CD4-positive, alpha-beta memory T cell (primary cell): ENCODE measurements at regions not wholly inside any gene's neighbourhood (a gene's known extent, or its start where the extent isn't known, plus 50 kb on each side); places are given as distances from the start of the nearest gene placed in this dataset.
"Not testable (repeated sequence)": the region's sequence is repeated elsewhere in the genome, so short reads cannot be mapped to it uniquely, and the experiment has no call there.

Experiments
- CTCF ChIA-PET: fragments of 350-600 bp; sonication (Branson Sonifier 250); formaldehyde crosslinking; loops from one replicate; lab custom pipeline; 2021; ENCODE audit warnings: inconsistent platforms; ENCODE audit not compliant: partially characterized antibody; lab: Charles Lee
- POLR2A ChIA-PET: fragments of 350-600 bp; sonication (Branson Sonifier 250); formaldehyde crosslinking; loops from one replicate; lab custom pipeline; 2021; ENCODE audit not compliant: partially characterized antibody; lab: Charles Lee
- DNase-seq, 5 donors: peaks; one replicate each; pipeline versions ENCODE4 v3.0.0 to v3.0.0-alpha.2; 2020 to 2022; ENCODE audit warnings: mixed read lengths in 1 of 5
- H3K27ac ChIP-seq: one replicate; pipeline ENCODE4 v1.7.0; 2013; ENCODE audit warnings: low read depth, low read length
- H3K27me3 ChIP-seq: 2 replicates; pipeline ENCODE4 v1.7.0; 2013; ENCODE audit warnings: mild to moderate bottlenecking, low read length, moderate library complexity; ENCODE audit not compliant: insufficient read depth
- H3K36me3 ChIP-seq: 2 replicates; pipeline ENCODE4 v1.7.0; 2013; ENCODE audit warnings: mild to moderate bottlenecking, low read length, moderate library complexity; ENCODE audit not compliant: insufficient read depth
- H3K4me1 ChIP-seq: 2 replicates; pipeline ENCODE4 v1.7.0; 2013; ENCODE audit warnings: mild to moderate bottlenecking, low read length, moderate library complexity; ENCODE audit not compliant: insufficient read depth
- H3K4me3 ChIP-seq, 2 donors: one replicate each; pipeline ENCODE4 v1.7.0; 2013; ENCODE audit warnings: low read length in 2 of 2, mild to moderate bottlenecking in 1 of 2
- H3K9me3 ChIP-seq, 2 donors: one replicate each; pipeline ENCODE4 v1.7.0; 2013; ENCODE audit warnings: low read length in 2 of 2, control low read depth in 1 of 2; ENCODE audit not compliant: control insufficient read depth in 1 of 2
- H3K27ac Mint-ChIP-seq, 7 donors: one replicate each; pipeline ENCODE4 v1.8.0; 2020 to 2021; ENCODE audit warnings: mixed read lengths in 7 of 7, mild to moderate bottlenecking in 6 of 7, inconsistent platforms in 3 of 7, moderate library complexity in 3 of 7
- H3K27me3 Mint-ChIP-seq, 2 donors: one replicate each; pipeline ENCODE4 v1.8.0; 2020 to 2021; ENCODE audit warnings: mixed read lengths in 2 of 2
- H3K36me3 Mint-ChIP-seq, 2 donors: one replicate each; pipeline ENCODE4 v1.8.0; 2020 to 2021; ENCODE audit warnings: mixed read lengths in 2 of 2, inconsistent platforms in 1 of 2, mild to moderate bottlenecking in 1 of 2
- H3K4me1 Mint-ChIP-seq, 4 donors: one replicate each; pipeline ENCODE4 v1.8.0; 2020 to 2021; ENCODE audit warnings: mixed read lengths in 4 of 4, mild to moderate bottlenecking in 1 of 4
- H3K4me3 Mint-ChIP-seq, 8 donors: one replicate each; pipeline ENCODE4 v1.8.0; 2020 to 2021; ENCODE audit warnings: mixed read lengths in 8 of 8, mild to moderate bottlenecking in 7 of 8, moderate library complexity in 6 of 8, inconsistent platforms in 3 of 8
- H3K9me3 Mint-ChIP-seq, 8 donors: one replicate each; pipeline ENCODE4 v1.8.0; 2020 to 2021; ENCODE audit warnings: mixed read lengths in 8 of 8, mild to moderate bottlenecking in 5 of 8, inconsistent platforms in 3 of 8, moderate library complexity in 1 of 8
- intact Hi-C: fragments of 100-400 bp; cut with micrococcal nuclease; formaldehyde crosslinking; loops from one replicate; pipeline ENCODE4 v1.15.1; 2023

- H3K4me3 Mint-ChIP-seq, H3K36me3 Mint-ChIP-seq, CTCF ChIA-PET: not testable (repeated sequence)
Observed at GRCh38 chr21:10382580-10382979, 138.8 kb upstream of the TPTE start.

GRCh38 chr21:10383571-10383970 is 137.8 kb upstream of the TPTE start:
- DNase-seq, H3K27ac ChIP-seq, H3K27ac Mint-ChIP-seq, POLR2A ChIA-PET, H3K27me3 Mint-ChIP-seq, H3K4me1 Mint-ChIP-seq, H3K36me3 Mint-ChIP-seq, intact Hi-C loops, H3K36me3 ChIP-seq, H3K4me1 ChIP-seq, CTCF ChIA-PET, H3K4me3 Mint-ChIP-seq, H3K9me3 Mint-ChIP-seq, H3K27me3 ChIP-seq, H3K4me3 ChIP-seq: not testable (repeated sequence)
- peaks cover 0 to 17% of the 10 kb centered on the region in 2 donors for H3K9me3 ChIP-seq

More at GRCh38 chr21:10382580-10382979, 138.8 kb upstream of the TPTE start:
- H3K27me3 Mint-ChIP-seq, H3K4me3 ChIP-seq, POLR2A ChIA-PET, H3K27ac ChIP-seq, intact Hi-C loops, H3K4me1 Mint-ChIP-seq, H3K4me1 ChIP-seq, DNase-seq, H3K27me3 ChIP-seq, H3K27ac Mint-ChIP-seq, H3K36me3 ChIP-seq: not testable (repeated sequence)
- H3K9me3 ChIP-seq = peaks cover 0 to 15% of the 10 kb centered on the region in 2 donors
- H3K9me3 Mint-ChIP-seq = peaks cover 0 to 18% (median 10%) of the 10 kb centered on the region in 8 donors

- H3K4me3 ChIP-seq, H3K4me3 Mint-ChIP-seq, H3K9me3 Mint-ChIP-seq, H3K27me3 ChIP-seq, H3K27ac Mint-ChIP-seq, H3K36me3 ChIP-seq, intact Hi-C loops, H3K36me3 Mint-ChIP-seq, H3K4me1 Mint-ChIP-seq, DNase-seq, H3K27ac ChIP-seq, H3K27me3 Mint-ChIP-seq, H3K4me1 ChIP-seq, CTCF ChIA-PET, POLR2A ChIA-PET: not testable (repeated sequence)
- peaks cover 0 to 17% of the 10 kb centered on the region in 2 donors for H3K9me3 ChIP-seq
Observed at GRCh38 chr21:10384304-10384861, 137.0 kb upstream of the TPTE start.

- H3K9me3 ChIP-seq = peaks cover 0 to 20% of the 10 kb centered on the region in 2 donors
- H3K27me3 ChIP-seq, intact Hi-C loops, H3K27me3 Mint-ChIP-seq, H3K4me3 ChIP-seq, H3K36me3 ChIP-seq, H3K4me1 ChIP-seq, H3K4me3 Mint-ChIP-seq, H3K27ac Mint-ChIP-seq, DNase-seq, POLR2A ChIA-PET, H3K9me3 Mint-ChIP-seq, CTCF ChIA-PET, H3K36me3 Mint-ChIP-seq, H3K4me1 Mint-ChIP-seq, H3K27ac ChIP-seq: not testable (repeated sequence)
Observed at GRCh38 chr21:10385202-10385601, 136.2 kb upstream of the TPTE start.

- POLR2A ChIA-PET, H3K4me1 Mint-ChIP-seq, DNase-seq, H3K27me3 ChIP-seq, H3K27me3 Mint-ChIP-seq, H3K4me3 Mint-ChIP-seq, H3K36me3 Mint-ChIP-seq, intact Hi-C loops, CTCF ChIA-PET, H3K27ac Mint-ChIP-seq, H3K4me3 ChIP-seq, H3K36me3 ChIP-seq, H3K4me1 ChIP-seq, H3K9me3 Mint-ChIP-seq, H3K27ac ChIP-seq: not testable (repeated sequence)
- peaks cover 0 to 20% of the 10 kb centered on the region in 2 donors for H3K9me3 ChIP-seq
Observed at GRCh38 chr21:10385898-10386527, 135.4 kb upstream of the TPTE start.

- H3K36me3 Mint-ChIP-seq, intact Hi-C loops: not testable (repeated sequence)
Observed at GRCh38 chr21:10387692-10388450, 133.5 kb upstream of the TPTE start.

GRCh38 chr21:10388625-10389024 is 132.8 kb upstream of the TPTE start:
- H3K27ac Mint-ChIP-seq, POLR2A ChIA-PET, H3K36me3 Mint-ChIP-seq, H3K4me1 Mint-ChIP-seq, H3K36me3 ChIP-seq, H3K4me3 Mint-ChIP-seq, H3K27me3 Mint-ChIP-seq, H3K4me3 ChIP-seq, DNase-seq, H3K9me3 Mint-ChIP-seq, H3K27ac ChIP-seq, CTCF ChIA-PET, intact Hi-C loops, H3K4me1 ChIP-seq, H3K27me3 ChIP-seq: not testable (repeated sequence)
- H3K9me3 ChIP-seq = peaks cover 0 to 20% of the 10 kb centered on the region in 2 donors

More at GRCh38 chr21:10387692-10388450, 133.5 kb upstream of the TPTE start:
- H3K4me3 Mint-ChIP-seq, H3K36me3 ChIP-seq, DNase-seq, H3K27me3 Mint-ChIP-seq, H3K4me1 ChIP-seq, H3K4me1 Mint-ChIP-seq, H3K9me3 Mint-ChIP-seq, CTCF ChIA-PET, H3K27me3 ChIP-seq, H3K4me3 ChIP-seq, POLR2A ChIA-PET, H3K27ac ChIP-seq, H3K27ac Mint-ChIP-seq: not testable (repeated sequence)
- peaks cover 0 to 20% of the 10 kb centered on the region in 2 donors for H3K9me3 ChIP-seq
